CD14-positive monocyte (primary cell): ENCODE measurements at regions not wholly inside any gene's neighbourhood (a gene's known extent, or its start where the extent isn't known, plus 50 kb on each side); places are given as distances from the start of the nearest gene placed in this dataset.
"Not testable (repeated sequence)": the region's sequence is repeated elsewhere in the genome, so short reads cannot be mapped to it uniquely, and the experiment has no call there.

ENCODE experiments used
- DNase-seq, 3 donors: peaks; one replicate each; pipeline ENCODE4 v3.0.0-alpha.2; 2011 to 2022
- H2AFZ ChIP-seq: 2 replicates; pipeline ENCODE4 v1.6.0; 2012; ENCODE audit warnings: mild to moderate bottlenecking, low read depth, low read length, inconsistent platforms; ENCODE audit not compliant: insufficient read depth, poor library complexity, severe bottlenecking
- H3K27ac ChIP-seq, 2 donors: 1 replicate in 1 of 2; 2 replicates in 1 of 2; pipeline ENCODE4 v1.5.1; 2012 to 2013; ENCODE audit warnings: low read length in 2 of 2, control low read depth in 1 of 2, inconsistent platforms in 1 of 2, low read depth in 1 of 2, mild to moderate bottlenecking in 1 of 2
- H3K27me3 ChIP-seq, 2 donors: one replicate each; pipeline versions ENCODE4 v1.6.0 to v1.6.1; 2011 to 2013; ENCODE audit warnings: low read length in 2 of 2; ENCODE audit not compliant: control insufficient read depth in 2 of 2, insufficient read depth in 2 of 2
- H3K36me3 ChIP-seq, 2 donors: replicated peaks in 1 of 2; 1 replicate in 1 of 2; 2 replicates in 1 of 2; pipeline versions ENCODE4 v1.5.1 to v1.6.1; 2012 to 2013; ENCODE audit warnings: low read length in 2 of 2, control low read depth in 1 of 2, inconsistent platforms in 1 of 2, mild to moderate bottlenecking in 1 of 2; ENCODE audit not compliant: insufficient read depth in 2 of 2, control insufficient read depth in 1 of 2
- H3K4me1 ChIP-seq, 2 donors: 1 replicate in 1 of 2; 2 replicates in 1 of 2; pipeline versions ENCODE4 v1.5.1 to v1.6.1; 2012 to 2013; ENCODE audit warnings: low read length in 2 of 2, control low read depth in 1 of 2, inconsistent platforms in 1 of 2, mild to moderate bottlenecking in 1 of 2, moderate library complexity in 1 of 2; ENCODE audit not compliant: insufficient read depth in 2 of 2, control insufficient read depth in 1 of 2
- H3K4me2 ChIP-seq: replicated peaks from 2 replicates; pipeline ENCODE3; 2012; ENCODE audit warnings: low read length, moderate library complexity, mild to moderate bottlenecking; ENCODE audit not compliant: poor library complexity, severe bottlenecking; ENCODE audit errors: extremely low read depth
- H3K4me3 ChIP-seq, 3 experiments: fragments of 200-600 bp in 1 of 3; sonication (generic) in 1 of 3; replicated peaks in 1 of 3; 1 replicate in 2 of 3; 2 replicates in 1 of 3; pipeline ENCODE4 v1.5.1; 2011 to 2013; ENCODE audit warnings: low read length in 3 of 3, mild to moderate bottlenecking in 3 of 3, control low read depth in 2 of 3, low read depth in 2 of 3, inconsistent platforms in 1 of 3, moderate library complexity in 1 of 3
- H3K79me2 ChIP-seq: 2 replicates; pipeline ENCODE4 v1.6.0; 2012; ENCODE audit warnings: mild to moderate bottlenecking, control low read depth, inconsistent platforms, low read length, moderate library complexity; ENCODE audit not compliant: insufficient read depth
- H3K9ac ChIP-seq: 2 replicates; pipeline ENCODE4 v1.6.0; 2017; ENCODE audit warnings: low read length, mild to moderate bottlenecking; ENCODE audit not compliant: insufficient read depth, poor library complexity, severe bottlenecking
- H3K9me3 ChIP-seq, 2 donors: replicated peaks in 1 of 2; 1 replicate in 1 of 2; 2 replicates in 1 of 2; pipeline versions ENCODE4 v1.5.1 to v1.6.1; 2012 to 2013; ENCODE audit warnings: low read length in 2 of 2, control low read depth in 1 of 2; ENCODE audit not compliant: control insufficient read depth in 1 of 2, insufficient read depth in 1 of 2
- H4K20me1 ChIP-seq: 2 replicates; pipeline ENCODE4 v1.6.0; 2012; ENCODE audit warnings: mild to moderate bottlenecking, low read length, control low read depth, moderate library complexity; ENCODE audit not compliant: insufficient read depth
- H3K27ac Mint-ChIP-seq, 7 donors: one replicate each; pipeline ENCODE4 v1.8.0; 2020; ENCODE audit warnings: mild to moderate bottlenecking in 7 of 7, mixed read lengths in 7 of 7, moderate library complexity in 6 of 7, inconsistent platforms in 2 of 7
- H3K27me3 Mint-ChIP-seq, 3 donors: one replicate each; pipeline ENCODE4 v1.8.0; 2021 to 2022; ENCODE audit warnings: low read depth in 3 of 3, mild to moderate bottlenecking in 3 of 3, mixed read lengths in 3 of 3, moderate library complexity in 3 of 3, inconsistent platforms in 1 of 3
- H3K36me3 Mint-ChIP-seq, 2 donors: one replicate each; pipeline ENCODE4 v1.8.0; 2020; ENCODE audit warnings: mixed read lengths in 2 of 2, inconsistent platforms in 1 of 2, mild to moderate bottlenecking in 1 of 2
- H3K4me1 Mint-ChIP-seq: one replicate; pipeline ENCODE4 v1.8.0; 2020; ENCODE audit warnings: mild to moderate bottlenecking, mixed read lengths
- H3K4me3 Mint-ChIP-seq, 2 donors: one replicate each; pipeline ENCODE4 v1.8.0; 2020; ENCODE audit warnings: mild to moderate bottlenecking in 2 of 2, mixed read lengths in 2 of 2, moderate library complexity in 1 of 2
- H3K9me3 Mint-ChIP-seq, 7 donors: one replicate each; pipeline ENCODE4 v1.8.0; 2020 to 2022; ENCODE audit warnings: mixed read lengths in 7 of 7, mild to moderate bottlenecking in 6 of 7, moderate library complexity in 6 of 7, inconsistent platforms in 2 of 7
- CTCF ChIP-seq: fragments of 200-600 bp; IDR thresholded peaks from one replicate; pipeline ENCODE4 v1.8.0; 2022; ENCODE audit warnings: antibody characterized with exemption, mild to moderate bottlenecking
- WGBS: methylation state at CpG from one replicate; pipeline ENCODE4 v1.1.5; 2013; ENCODE audit warnings: missing lambda C conversion rate; ENCODE audit not compliant: insufficient coverage; 5-methylcytosine and 5-hydroxymethylcytosine counted together
- intact Hi-C, 2 donors: fragments of 100-400 bp; cut with micrococcal nuclease; formaldehyde crosslinking; loops; one replicate each; pipeline versions ENCODE4 v1.15.0 to v1.15.1; 2023

GRCh38 chr12:114063435-114063834 is 97.3 kb upstream of the RBM19 start:
- intact Hi-C loops = no loop called here
- H3K27me3 Mint-ChIP-seq = no peaks in the 10 kb centered on the region
- no peaks in the 10 kb centered on the region for H3K36me3 ChIP-seq
- DNase-seq = no peak
- H4K20me1 ChIP-seq = no peaks in the 10 kb centered on the region
- H3K9me3 Mint-ChIP-seq = peaks cover 0 to 3% (median 2%) of the 10 kb centered on the region in 7 donors
- no peaks in the 10 kb centered on the region for H3K4me1 Mint-ChIP-seq
- no peaks in the 10 kb centered on the region for H3K36me3 Mint-ChIP-seq
- no peak overlapping the region for H3K4me3 ChIP-seq
- H3K27ac Mint-ChIP-seq = no peak overlapping the region
- no peak overlapping the region for H3K4me3 Mint-ChIP-seq
- WGBS = 100% methylated on average over 1 of the region's 3 CpGs
- H3K4me2 ChIP-seq = no peak overlapping the region
- H3K4me1 ChIP-seq = no peaks in the 10 kb centered on the region
- H3K27me3 ChIP-seq = no peaks in the 10 kb centered on the region
- no peak overlapping the region for H3K9ac ChIP-seq
- H3K9me3 ChIP-seq = peaks cover 8% of the 10 kb centered on the region in 2 donors
- no peak for TF ChIP-seq CTCF
- no peak overlapping the region for H3K27ac ChIP-seq
- H3K79me2 ChIP-seq = no peaks in the 10 kb centered on the region
- H2AFZ ChIP-seq = no peak overlapping the region

- DNase-seq, intact Hi-C loops, H3K9me3 Mint-ChIP-seq, H3K4me3 Mint-ChIP-seq, H4K20me1 ChIP-seq, H3K79me2 ChIP-seq, H3K4me2 ChIP-seq, H3K27ac ChIP-seq, H3K9me3 ChIP-seq, H2AFZ ChIP-seq, H3K4me3 ChIP-seq, H3K36me3 Mint-ChIP-seq, H3K4me1 Mint-ChIP-seq, H3K27ac Mint-ChIP-seq, H3K9ac ChIP-seq, H3K27me3 ChIP-seq, H3K36me3 ChIP-seq, H3K27me3 Mint-ChIP-seq, H3K4me1 ChIP-seq: not testable (repeated sequence)
- 90% methylated on average over 8 of the region's 8 CpGs for WGBS
Observed at GRCh38 chr12:114056351-114056750, 90.2 kb upstream of the RBM19 start.
